GM21447 (cell line): ENCODE measurements at regions not wholly inside any gene's neighbourhood (a gene's known extent, or its start where the extent isn't known, plus 50 kb on each side); places are given as distances from the start of the nearest gene placed in this dataset.
"Not testable (repeated sequence)": the region's sequence is repeated elsewhere in the genome, so short reads cannot be mapped to it uniquely, and the experiment has no call there.

Experiments used
- ATAC-seq: cut with Tn5 transposase; IDR thresholded peaks from one replicate; pipeline ENCODE4 v1.9.1; 2021; ENCODE audit not compliant: unreplicated experiment

GRCh38 chr10:131022369-131022768 is 289.2 kb downstream of the TCERG1L start:
- ATAC-seq: no peak

GRCh38 chr10:131022981-131023380 is 288.5 kb downstream of the TCERG1L start:
- no peak for ATAC-seq

GRCh38 chr10:131024259-131025131 is 287.0 kb downstream of the TCERG1L start:
- ATAC-seq: no peak

- no peak for ATAC-seq
Observed at GRCh38 chr10:131025333-131025732, 286.2 kb downstream of the TCERG1L start.

- ATAC-seq: no peak
Observed at GRCh38 chr10:131027256-131027655, 284.3 kb downstream of the TCERG1L start.

- no peak for ATAC-seq
Observed at GRCh38 chr10:131031346-131031745, 280.2 kb downstream of the TCERG1L start.

GRCh38 chr10:131032329-131033165 is 279.0 kb downstream of the TCERG1L start:
- ATAC-seq: no peak

- ATAC-seq: no peak
Observed at GRCh38 chr10:131033166-131034085, 278.1 kb downstream of the TCERG1L start.

- ATAC-seq: no peak
Observed at GRCh38 chr10:131034451-131034850, 277.1 kb downstream of the TCERG1L start.

GRCh38 chr10:131035779-131036178 is 275.7 kb downstream of the TCERG1L start:
- no peak for ATAC-seq

GRCh38 chr10:131038056-131038455 is 273.5 kb downstream of the TCERG1L start:
- ATAC-seq: no peak

- no peak for ATAC-seq
Observed at GRCh38 chr10:131041031-131041430, 270.5 kb downstream of the TCERG1L start.

- ATAC-seq: no peak
Observed at GRCh38 chr10:131041441-131041840, 270.1 kb downstream of the TCERG1L start.

GRCh38 chr10:131042015-131042414 is 269.5 kb downstream of the TCERG1L start:
- ATAC-seq: not testable (repeated sequence)
